ENCODE measurements at regions not wholly inside any gene's neighbourhood (a gene's known extent, or its start where the extent isn't known, plus 50 kb on each side); places are given as distances from the start of the nearest gene placed in this dataset.

DNA sequence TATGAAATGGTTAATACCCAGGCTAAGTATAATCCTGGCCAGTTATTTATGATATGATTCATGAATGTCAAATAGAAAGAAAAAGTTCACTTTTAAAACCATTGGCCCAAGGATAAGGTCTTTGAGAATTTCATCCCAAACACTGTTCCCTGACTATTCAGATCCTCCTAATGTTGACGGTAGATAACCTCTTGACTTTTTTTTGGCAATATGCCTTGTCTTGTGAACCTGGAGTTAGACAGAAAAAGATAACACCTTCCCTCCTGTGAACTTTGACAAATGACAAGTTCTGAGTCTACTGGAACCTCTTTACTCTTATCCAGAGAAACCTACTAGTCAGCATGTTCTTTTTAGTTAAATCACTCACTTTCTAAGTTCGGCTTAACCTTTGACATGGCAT, 166.8 kb upstream of the PREP start:
- TF ChIP-seq JUNB (CRISPR knock-in tag; IDR thresholded peaks at IDR 0.05; ENCODE audit: borderline replicate concordance) (no peak), TAF1 (CRISPR knock-in tag; IDR thresholded peaks at IDR 0.05) (no peak), ZNF552 (CRISPR knock-in tag; IDR thresholded peaks at IDR 0.05; ENCODE audit: borderline replicate concordance) (no peak), ZNF136 (CRISPR knock-in tag; IDR thresholded peaks at IDR 0.05; ENCODE audit: low read depth) (no peak), POLR2AphosphoS2 (IDR thresholded peaks at IDR 0.05; ENCODE audit: low read depth, low read length) (no peak), ZSCAN20 (CRISPR knock-in tag; IDR thresholded peaks at IDR 0.05; ENCODE audit: borderline replicate concordance) (no peak), ZNF83 (CRISPR knock-in tag; IDR thresholded peaks at IDR 0.05; ENCODE audit: borderline replicate concordance) (no peak)
- TF ChIP-seq, protein P1, sequence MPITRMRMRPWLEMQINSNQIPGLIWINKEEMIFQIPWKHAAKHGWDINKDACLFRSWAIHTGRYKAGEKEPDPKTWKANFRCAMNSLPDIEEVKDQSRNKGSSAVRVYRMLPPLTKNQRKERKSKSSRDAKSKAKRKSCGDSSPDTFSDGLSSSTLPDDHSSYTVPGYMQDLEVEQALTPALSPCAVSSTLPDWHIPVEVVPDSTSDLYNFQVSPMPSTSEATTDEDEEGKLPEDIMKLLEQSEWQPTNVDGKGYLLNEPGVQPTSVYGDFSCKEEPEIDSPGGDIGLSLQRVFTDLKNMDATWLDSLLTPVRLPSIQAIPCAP (CRISPR knock-in tag; IDR thresholded peaks at IDR 0.05; ENCODE audit: low read depth), result no peak
- TF ChIP-seq, protein P2, sequence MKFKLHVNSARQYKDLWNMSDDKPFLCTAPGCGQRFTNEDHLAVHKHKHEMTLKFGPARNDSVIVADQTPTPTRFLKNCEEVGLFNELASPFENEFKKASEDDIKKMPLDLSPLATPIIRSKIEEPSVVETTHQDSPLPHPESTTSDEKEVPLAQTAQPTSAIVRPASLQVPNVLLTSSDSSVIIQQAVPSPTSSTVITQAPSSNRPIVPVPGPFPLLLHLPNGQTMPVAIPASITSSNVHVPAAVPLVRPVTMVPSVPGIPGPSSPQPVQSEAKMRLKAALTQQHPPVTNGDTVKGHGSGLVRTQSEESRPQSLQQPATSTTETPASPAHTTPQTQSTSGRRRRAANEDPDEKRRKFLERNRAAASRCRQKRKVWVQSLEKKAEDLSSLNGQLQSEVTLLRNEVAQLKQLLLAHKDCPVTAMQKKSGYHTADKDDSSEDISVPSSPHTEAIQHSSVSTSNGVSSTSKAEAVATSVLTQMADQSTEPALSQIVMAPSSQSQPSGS (CRISPR knock-in tag; IDR thresholded peaks at IDR 0.05), result no peak
- TF ChIP-seq, protein P3, sequence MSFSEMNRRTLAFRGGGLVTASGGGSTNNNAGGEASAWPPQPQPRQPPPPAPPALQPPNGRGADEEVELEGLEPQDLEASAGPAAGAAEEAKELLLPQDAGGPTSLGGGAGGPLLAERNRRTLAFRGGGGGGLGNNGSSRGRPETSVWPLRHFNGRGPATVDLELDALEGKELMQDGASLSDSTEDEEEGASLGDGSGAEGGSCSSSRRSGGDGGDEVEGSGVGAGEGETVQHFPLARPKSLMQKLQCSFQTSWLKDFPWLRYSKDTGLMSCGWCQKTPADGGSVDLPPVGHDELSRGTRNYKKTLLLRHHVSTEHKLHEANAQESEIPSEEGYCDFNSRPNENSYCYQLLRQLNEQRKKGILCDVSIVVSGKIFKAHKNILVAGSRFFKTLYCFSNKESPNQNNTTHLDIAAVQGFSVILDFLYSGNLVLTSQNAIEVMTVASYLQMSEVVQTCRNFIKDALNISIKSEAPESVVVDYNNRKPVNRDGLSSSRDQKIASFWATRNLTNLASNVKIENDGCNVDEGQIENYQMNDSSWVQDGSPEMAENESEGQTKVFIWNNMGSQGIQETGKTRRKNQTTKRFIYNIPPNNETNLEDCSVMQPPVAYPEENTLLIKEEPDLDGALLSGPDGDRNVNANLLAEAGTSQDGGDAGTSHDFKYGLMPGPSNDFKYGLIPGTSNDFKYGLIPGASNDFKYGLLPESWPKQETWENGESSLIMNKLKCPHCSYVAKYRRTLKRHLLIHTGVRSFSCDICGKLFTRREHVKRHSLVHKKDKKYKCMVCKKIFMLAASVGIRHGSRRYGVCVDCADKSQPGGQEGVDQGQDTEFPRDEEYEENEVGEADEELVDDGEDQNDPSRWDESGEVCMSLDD (CRISPR knock-in tag; IDR thresholded peaks at IDR 0.05; ENCODE audit: borderline replicate concordance), result no peak
- TF ChIP-seq, protein P4, sequence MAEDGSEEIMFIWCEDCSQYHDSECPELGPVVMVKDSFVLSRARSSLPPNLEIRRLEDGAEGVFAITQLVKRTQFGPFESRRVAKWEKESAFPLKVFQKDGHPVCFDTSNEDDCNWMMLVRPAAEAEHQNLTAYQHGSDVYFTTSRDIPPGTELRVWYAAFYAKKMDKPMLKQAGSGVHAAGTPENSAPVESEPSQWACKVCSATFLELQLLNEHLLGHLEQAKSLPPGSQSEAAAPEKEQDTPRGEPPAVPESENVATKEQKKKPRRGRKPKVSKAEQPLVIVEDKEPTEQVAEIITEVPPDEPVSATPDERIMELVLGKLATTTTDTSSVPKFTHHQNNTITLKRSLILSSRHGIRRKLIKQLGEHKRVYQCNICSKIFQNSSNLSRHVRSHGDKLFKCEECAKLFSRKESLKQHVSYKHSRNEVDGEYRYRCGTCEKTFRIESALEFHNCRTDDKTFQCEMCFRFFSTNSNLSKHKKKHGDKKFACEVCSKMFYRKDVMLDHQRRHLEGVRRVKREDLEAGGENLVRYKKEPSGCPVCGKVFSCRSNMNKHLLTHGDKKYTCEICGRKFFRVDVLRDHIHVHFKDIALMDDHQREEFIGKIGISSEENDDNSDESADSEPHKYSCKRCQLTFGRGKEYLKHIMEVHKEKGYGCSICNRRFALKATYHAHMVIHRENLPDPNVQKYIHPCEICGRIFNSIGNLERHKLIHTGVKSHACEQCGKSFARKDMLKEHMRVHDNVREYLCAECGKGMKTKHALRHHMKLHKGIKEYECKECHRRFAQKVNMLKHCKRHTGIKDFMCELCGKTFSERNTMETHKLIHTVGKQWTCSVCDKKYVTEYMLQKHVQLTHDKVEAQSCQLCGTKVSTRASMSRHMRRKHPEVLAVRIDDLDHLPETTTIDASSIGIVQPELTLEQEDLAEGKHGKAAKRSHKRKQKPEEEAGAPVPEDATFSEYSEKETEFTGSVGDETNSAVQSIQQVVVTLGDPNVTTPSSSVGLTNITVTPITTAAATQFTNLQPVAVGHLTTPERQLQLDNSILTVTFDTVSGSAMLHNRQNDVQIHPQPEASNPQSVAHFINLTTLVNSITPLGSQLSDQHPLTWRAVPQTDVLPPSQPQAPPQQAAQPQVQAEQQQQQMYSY (CRISPR knock-in tag; IDR thresholded peaks at IDR 0.05), result no peak
- TF ChIP-seq, protein P5, sequence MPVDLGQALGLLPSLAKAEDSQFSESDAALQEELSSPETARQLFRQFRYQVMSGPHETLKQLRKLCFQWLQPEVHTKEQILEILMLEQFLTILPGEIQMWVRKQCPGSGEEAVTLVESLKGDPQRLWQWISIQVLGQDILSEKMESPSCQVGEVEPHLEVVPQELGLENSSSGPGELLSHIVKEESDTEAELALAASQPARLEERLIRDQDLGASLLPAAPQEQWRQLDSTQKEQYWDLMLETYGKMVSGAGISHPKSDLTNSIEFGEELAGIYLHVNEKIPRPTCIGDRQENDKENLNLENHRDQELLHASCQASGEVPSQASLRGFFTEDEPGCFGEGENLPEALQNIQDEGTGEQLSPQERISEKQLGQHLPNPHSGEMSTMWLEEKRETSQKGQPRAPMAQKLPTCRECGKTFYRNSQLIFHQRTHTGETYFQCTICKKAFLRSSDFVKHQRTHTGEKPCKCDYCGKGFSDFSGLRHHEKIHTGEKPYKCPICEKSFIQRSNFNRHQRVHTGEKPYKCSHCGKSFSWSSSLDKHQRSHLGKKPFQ (CRISPR knock-in tag; IDR thresholded peaks at IDR 0.05; ENCODE audit: insufficient replicate concordance), result no peak
